ENCODE measurements at regions not wholly inside any gene's neighbourhood (a gene's known extent, or its start where the extent isn't known, plus 50 kb on each side); places are given as distances from the start of the nearest gene placed in this dataset.

DNA sequence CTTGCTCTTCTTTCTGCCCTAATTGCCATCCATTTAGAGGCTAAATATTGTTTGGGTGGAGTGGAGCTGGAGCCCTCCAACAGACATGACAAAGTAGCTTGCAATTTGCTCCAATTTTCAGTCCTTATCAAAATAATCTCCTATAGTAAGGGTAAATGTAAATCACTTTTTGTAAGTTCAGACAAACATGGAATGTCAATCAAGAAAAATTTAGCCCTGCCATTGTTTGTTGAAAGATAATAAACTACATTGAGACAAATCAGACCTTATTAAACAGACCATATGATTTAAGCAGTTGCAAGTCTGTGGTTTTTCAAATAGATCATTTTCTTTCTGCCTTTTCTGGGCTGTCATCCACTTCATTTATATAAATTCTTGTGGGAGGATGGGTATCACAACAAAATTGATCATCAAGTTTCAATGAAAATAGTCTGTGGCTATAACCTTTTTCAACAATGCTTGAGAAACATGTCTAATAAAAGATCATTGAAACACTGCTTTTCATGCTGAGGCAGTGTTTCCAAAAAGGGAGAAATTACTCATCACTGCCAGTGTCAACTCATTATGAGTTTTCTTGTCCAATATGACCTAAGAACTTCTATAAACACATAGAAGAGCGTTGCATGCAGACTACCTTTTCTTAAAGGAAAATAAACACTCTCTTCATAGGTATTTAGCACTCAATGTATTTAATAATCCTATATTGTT, 1152.0 kb upstream of the B3GALT2 start:
- TF ChIP-seq, protein P1, sequence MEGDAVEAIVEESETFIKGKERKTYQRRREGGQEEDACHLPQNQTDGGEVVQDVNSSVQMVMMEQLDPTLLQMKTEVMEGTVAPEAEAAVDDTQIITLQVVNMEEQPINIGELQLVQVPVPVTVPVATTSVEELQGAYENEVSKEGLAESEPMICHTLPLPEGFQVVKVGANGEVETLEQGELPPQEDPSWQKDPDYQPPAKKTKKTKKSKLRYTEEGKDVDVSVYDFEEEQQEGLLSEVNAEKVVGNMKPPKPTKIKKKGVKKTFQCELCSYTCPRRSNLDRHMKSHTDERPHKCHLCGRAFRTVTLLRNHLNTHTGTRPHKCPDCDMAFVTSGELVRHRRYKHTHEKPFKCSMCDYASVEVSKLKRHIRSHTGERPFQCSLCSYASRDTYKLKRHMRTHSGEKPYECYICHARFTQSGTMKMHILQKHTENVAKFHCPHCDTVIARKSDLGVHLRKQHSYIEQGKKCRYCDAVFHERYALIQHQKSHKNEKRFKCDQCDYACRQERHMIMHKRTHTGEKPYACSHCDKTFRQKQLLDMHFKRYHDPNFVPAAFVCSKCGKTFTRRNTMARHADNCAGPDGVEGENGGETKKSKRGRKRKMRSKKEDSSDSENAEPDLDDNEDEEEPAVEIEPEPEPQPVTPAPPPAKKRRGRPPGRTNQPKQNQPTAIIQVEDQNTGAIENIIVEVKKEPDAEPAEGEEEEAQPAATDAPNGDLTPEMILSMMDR (IDR thresholded peaks at IDR 0.05; ENCODE audit: insufficient read depth, low read length): no peak
- H3K4me3 ChIP-seq (ENCODE audit: low read depth, low read length): no peak overlapping the region
- no peak for DNase-seq (ENCODE audit: low read depth)

DNA sequence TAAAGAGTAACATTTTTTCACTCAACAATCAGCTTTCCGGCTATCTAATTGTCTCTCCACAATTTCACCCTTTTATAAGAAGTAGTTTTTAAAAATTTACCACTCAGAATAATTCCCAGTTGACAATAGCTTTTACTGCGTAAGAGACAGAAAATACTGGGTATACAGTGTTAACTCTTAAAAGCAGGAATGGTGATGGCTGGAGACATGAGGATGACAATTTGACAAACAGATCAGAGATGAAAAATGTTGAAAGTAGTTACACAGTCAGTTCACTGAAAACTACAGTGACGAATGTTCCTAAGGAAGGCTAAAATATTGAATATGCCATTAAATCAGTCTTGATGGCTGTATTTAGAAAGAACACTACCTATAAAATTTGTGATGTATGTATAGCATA, 1146.8 kb upstream of the B3GALT2 start:
- DNase-seq (ENCODE audit: low read depth): no peak
- TF ChIP-seq, protein P1 (IDR thresholded peaks at IDR 0.05; ENCODE audit: insufficient read depth, low read length): no peak
- no peak overlapping the region for H3K4me3 ChIP-seq (ENCODE audit: low read depth, low read length)

DNA sequence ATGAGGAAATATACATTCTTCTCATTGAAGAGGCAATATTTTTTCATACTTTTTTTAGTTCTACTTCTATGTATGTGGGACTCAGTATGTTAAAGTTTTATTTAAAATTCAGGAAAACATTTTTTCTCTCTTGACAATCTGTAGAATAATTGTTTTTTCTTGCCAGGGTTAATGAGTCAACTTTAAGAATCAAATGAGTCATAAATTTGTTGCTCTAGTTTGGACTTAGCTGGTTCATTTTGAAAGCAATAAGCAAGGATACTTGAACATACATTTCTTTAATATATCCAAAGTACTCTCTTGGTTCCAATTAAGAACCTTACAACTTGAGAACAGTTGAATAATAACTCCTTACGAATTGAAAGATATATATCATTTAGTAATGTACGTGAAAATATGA, 1145.3 kb upstream of the B3GALT2 start:
- no peak overlapping the region for H3K4me3 ChIP-seq (ENCODE audit: low read depth, low read length)
- TF ChIP-seq, protein P1 (IDR thresholded peaks at IDR 0.05; ENCODE audit: insufficient read depth, low read length): no peak
- DNase-seq (ENCODE audit: low read depth): no peak

DNA sequence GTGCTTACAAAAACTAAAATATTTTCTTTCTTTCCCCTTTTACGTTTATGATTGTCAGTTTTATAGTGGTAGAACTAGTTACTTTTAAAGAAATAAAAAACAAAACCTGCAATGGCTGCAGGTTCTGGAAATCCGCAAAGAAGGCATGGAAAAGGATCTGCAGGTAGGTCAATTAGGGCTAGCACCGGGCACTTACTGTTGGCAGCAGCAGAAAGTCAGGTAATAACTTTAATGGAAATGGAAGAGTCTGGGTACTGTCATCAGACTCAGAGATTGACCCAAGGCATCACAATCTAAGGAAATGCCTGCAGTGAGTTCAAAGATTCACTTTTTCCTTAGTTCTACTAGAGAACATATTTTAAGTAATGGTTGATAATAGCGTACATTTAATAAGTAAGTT, 1136.3 kb upstream of the B3GALT2 start:
- TF ChIP-seq, protein P1 (IDR thresholded peaks at IDR 0.05; ENCODE audit: insufficient read depth, low read length): no peak
- H3K4me3 ChIP-seq (ENCODE audit: low read depth, low read length): no peak overlapping the region
- no peak for DNase-seq (ENCODE audit: low read depth)

DNA sequence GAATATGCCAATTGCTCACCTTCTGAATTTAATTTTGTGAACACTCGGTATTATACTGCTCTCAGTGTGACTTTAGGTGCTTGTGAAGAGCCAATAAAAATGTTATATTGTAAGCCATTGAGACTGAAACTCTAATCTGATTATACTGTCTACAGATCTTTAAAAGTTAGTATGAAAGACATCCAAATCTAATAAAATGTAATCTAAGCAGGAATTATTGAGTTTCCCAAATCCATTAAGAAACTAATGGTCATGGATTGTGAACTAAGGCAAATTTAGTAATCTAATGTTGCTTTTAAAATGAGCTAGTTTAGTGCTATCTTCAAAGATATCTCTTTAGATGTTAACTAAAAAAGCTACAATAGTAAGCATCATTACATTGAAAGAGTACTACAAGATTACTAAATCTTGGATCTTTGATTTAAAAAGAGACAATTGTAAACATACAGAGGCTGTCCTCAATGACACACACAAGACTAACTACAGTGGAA, 1132.4 kb upstream of the B3GALT2 start:
- TF ChIP-seq, protein P1 (IDR thresholded peaks at IDR 0.05; ENCODE audit: insufficient read depth, low read length): no peak
- DNase-seq (ENCODE audit: low read depth): no peak
- no peak overlapping the region for H3K4me3 ChIP-seq (ENCODE audit: low read depth, low read length)

DNA sequence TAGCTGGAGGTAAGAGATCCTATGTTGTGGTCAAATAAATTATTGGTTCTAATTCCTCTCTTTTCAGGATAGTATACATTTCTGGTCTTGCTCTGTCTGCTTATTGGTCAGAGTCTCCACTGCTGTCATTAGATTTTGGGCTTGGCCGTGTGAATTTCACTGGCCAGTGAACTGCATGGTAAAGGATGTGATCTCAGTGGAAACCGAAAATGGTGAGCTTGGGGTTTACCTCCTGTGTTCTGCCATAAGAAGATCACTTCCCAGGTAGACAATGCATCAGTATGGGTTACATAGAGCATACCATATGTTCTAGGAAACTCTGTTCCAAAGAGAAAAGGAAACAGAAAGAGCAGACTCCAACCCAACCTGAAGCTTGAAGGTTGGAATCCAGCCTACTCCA, 1123.3 kb upstream of the B3GALT2 start:
- H3K4me3 ChIP-seq (ENCODE audit: low read depth, low read length): no peak overlapping the region
- TF ChIP-seq, protein P1 (IDR thresholded peaks at IDR 0.05; ENCODE audit: insufficient read depth, low read length): no peak
- DNase-seq (ENCODE audit: low read depth): no peak

DNA sequence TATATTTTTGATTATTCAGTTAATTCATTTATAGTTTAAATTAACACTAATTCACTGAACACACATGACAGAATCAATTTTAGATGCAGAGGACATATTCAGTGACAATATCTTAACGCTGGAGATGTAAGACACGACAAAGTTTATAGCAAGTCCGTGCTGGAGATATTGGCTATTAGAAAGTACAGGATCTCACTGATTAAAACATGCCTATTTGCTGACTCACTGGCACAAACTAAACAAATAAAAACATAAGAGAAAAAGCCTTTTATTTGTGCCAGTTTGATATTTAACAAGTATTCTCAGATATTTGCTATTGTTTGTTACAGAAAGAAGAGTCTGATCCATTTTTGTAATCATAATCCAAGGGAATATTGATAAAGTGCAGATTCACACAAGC, 1122.9 kb upstream of the B3GALT2 start:
- TF ChIP-seq, protein P1 (IDR thresholded peaks at IDR 0.05; ENCODE audit: insufficient read depth, low read length): no peak
- no peak for DNase-seq (ENCODE audit: low read depth)
- H3K4me3 ChIP-seq (ENCODE audit: low read depth, low read length): no peak overlapping the region
